COLO668 (cell line): ENCODE measurements at regions not wholly inside any gene's neighbourhood (a gene's known extent, or its start where the extent isn't known, plus 50 kb on each side); places are given as distances from the start of the nearest gene placed in this dataset.
"Not testable (repeated sequence)": the region's sequence is repeated elsewhere in the genome, so short reads cannot be mapped to it uniquely, and the experiment has no call there.

ENCODE experiments used
- DNase-seq: peaks from one replicate; lab custom pipeline; 2025; ENCODE audit not compliant: unreplicated experiment; lab: John Stamatoyannopoulos, UW

- no peak for DNase-seq
These were observed 156.3 kb downstream of the MTHFS start for GRCh38 chr15:79740561-79740960.

- DNase-seq: no peak
These were observed 153.8 kb downstream of the MTHFS start for GRCh38 chr15:79743032-79743431.

GRCh38 chr15:79744485-79744884 is 152.3 kb downstream of the MTHFS start:
- DNase-seq: not testable (repeated sequence)

- no peak for DNase-seq
These were observed 140.4 kb downstream of the MTHFS start for GRCh38 chr15:79756365-79756764.

- DNase-seq: no peak
These were observed 131.7 kb downstream of the MTHFS start for GRCh38 chr15:79765081-79765480.

GRCh38 chr15:79769069-79769481 is 127.7 kb downstream of the MTHFS start:
- DNase-seq: no peak

GRCh38 chr15:79769933-79770759 is 126.7 kb downstream of the MTHFS start:
- no peak for DNase-seq

GRCh38 chr15:79773128-79773527 is 123.7 kb downstream of the MTHFS start:
- DNase-seq: no peak

- DNase-seq: no peak
These were observed 121.0 kb downstream of the MTHFS start for GRCh38 chr15:79775821-79776220.

GRCh38 chr15:79777916-79778315 is 118.9 kb downstream of the MTHFS start:
- DNase-seq: no peak

- no peak for DNase-seq
These were observed 118.3 kb downstream of the MTHFS start for GRCh38 chr15:79778378-79778990.

- DNase-seq: no peak
These were observed 117.1 kb downstream of the MTHFS start for GRCh38 chr15:79779746-79780145.

GRCh38 chr15:79782307-79782706 is 114.5 kb downstream of the MTHFS start:
- not testable (repeated sequence) for DNase-seq
